ENCODE measurements at regions not wholly inside any gene's neighbourhood (a gene's known extent, or its start where the extent isn't known, plus 50 kb on each side); places are given as distances from the start of the nearest gene placed in this dataset.

DNA sequence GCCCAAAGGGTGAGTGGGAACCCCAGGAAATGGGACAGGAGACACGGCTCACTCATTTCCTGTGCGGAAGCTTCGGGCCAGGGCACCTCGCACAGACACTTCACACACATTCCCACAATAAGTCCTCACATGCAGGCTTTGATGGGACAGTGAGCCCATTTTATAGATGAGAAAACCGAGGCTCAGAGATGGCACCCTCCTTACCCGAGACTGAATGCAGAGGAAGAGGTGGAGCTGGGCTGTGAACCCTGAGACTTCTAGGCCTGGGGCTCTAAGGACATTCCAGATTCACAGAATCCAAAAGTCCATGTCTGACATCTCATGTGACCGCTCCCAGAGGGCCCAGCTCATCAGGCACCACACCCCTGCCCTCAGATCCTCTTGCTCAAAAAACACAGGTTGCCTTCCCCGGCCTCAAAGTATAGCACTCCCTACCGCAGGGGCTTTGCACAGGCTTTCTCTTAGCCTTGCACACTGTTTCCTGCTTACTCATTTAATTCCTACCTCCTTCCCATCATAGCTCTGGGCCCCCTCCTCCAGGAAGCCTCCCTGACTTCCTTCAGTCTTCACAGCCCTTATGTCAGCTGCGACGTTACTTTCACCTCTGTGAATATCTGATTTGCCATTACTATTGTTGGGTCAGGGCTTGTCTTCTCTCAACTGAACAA is 57.1 kb upstream of the TCF20 start (continued):
- TF ChIP-seq ZNF462 (CRISPR knock-in tag; IDR thresholded peaks at IDR 0.05) (no peak), STAT1 (IDR thresholded peaks at IDR 0.05; ENCODE audit: unreplicated experiment) (no peak), CREB1 (CRISPR knock-in tag; IDR thresholded peaks at IDR 0.05; ENCODE audit: low read depth) (no peak), ZNF331 (CRISPR knock-in tag; IDR thresholded peaks at IDR 0.05; ENCODE audit: low read depth) (no peak), NANOG (IDR thresholded peaks at IDR 0.05; ENCODE audit: borderline replicate concordance) (no peak), JUNB (IDR thresholded peaks at IDR 0.05; ENCODE audit: unreplicated experiment) (no peak), ETS1 (IDR thresholded peaks at IDR 0.05) (no peak), POLR2AphosphoS5 (IDR thresholded peaks at IDR 0.05; ENCODE audit: low read depth) (no peak), EZH2 (IDR thresholded peaks at IDR 0.05; ENCODE audit: low read depth, unreplicated experiment) (no peak), EZH2phosphoT487 (IDR thresholded peaks at IDR 0.05; ENCODE audit: unreplicated experiment) (no peak), ZNF114 (CRISPR knock-in tag; IDR thresholded peaks at IDR 0.05) (no peak)
- TF ChIP-seq, protein P1, sequence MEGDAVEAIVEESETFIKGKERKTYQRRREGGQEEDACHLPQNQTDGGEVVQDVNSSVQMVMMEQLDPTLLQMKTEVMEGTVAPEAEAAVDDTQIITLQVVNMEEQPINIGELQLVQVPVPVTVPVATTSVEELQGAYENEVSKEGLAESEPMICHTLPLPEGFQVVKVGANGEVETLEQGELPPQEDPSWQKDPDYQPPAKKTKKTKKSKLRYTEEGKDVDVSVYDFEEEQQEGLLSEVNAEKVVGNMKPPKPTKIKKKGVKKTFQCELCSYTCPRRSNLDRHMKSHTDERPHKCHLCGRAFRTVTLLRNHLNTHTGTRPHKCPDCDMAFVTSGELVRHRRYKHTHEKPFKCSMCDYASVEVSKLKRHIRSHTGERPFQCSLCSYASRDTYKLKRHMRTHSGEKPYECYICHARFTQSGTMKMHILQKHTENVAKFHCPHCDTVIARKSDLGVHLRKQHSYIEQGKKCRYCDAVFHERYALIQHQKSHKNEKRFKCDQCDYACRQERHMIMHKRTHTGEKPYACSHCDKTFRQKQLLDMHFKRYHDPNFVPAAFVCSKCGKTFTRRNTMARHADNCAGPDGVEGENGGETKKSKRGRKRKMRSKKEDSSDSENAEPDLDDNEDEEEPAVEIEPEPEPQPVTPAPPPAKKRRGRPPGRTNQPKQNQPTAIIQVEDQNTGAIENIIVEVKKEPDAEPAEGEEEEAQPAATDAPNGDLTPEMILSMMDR (conservative IDR thresholded peaks at IDR 0.05; ENCODE audit: low read depth in 2 of 2), result no peak
